ENCODE measurements at regions not wholly inside any gene's neighbourhood (a gene's known extent, or its start where the extent isn't known, plus 50 kb on each side); places are given as distances from the start of the nearest gene placed in this dataset.
"Not testable (repeated sequence)": the region's sequence is repeated elsewhere in the genome, so short reads cannot be mapped to it uniquely, and the experiment has no call there.

GRCh38 chr1:188782220-188782841 lies 1695.3 kb downstream of the BRINP3 start:
- Mint-ChIP-seq H3K27ac (no peak overlapping the region), H3K36me3 (ENCODE audit: low read depth) (no peaks in the 10 kb centered on the region), H3K4me3 (no peak overlapping the region), H3K9me3 (no peaks in the 10 kb centered on the region), H3K27me3 (ENCODE audit: low read depth) (no peaks in the 10 kb centered on the region), H3K4me1 (ENCODE audit: low read depth) (no peaks in the 10 kb centered on the region)

GRCh38 chr1:188794969-188795368 lies 1682.7 kb downstream of the BRINP3 start:
- peaks cover 16% of the 10 kb centered on the region for H3K9me3 Mint-ChIP-seq
- H3K36me3 Mint-ChIP-seq (ENCODE audit: low read depth) = no peaks in the 10 kb centered on the region
- H3K4me1 Mint-ChIP-seq (ENCODE audit: low read depth) = no peaks in the 10 kb centered on the region
- no peaks in the 10 kb centered on the region for H3K27me3 Mint-ChIP-seq (ENCODE audit: low read depth)
- no peak overlapping the region for H3K27ac Mint-ChIP-seq
- no peak overlapping the region for H3K4me3 Mint-ChIP-seq

GRCh38 chr1:188812153-188812552 lies 1665.5 kb downstream of the BRINP3 start:
- not testable (repeated sequence) for H3K4me3 Mint-ChIP-seq; H3K27me3 Mint-ChIP-seq (ENCODE audit: low read depth); H3K36me3 Mint-ChIP-seq (ENCODE audit: low read depth); H3K4me1 Mint-ChIP-seq (ENCODE audit: low read depth); H3K27ac Mint-ChIP-seq
- peaks cover 19% of the 10 kb centered on the region for H3K9me3 Mint-ChIP-seq

DNA sequence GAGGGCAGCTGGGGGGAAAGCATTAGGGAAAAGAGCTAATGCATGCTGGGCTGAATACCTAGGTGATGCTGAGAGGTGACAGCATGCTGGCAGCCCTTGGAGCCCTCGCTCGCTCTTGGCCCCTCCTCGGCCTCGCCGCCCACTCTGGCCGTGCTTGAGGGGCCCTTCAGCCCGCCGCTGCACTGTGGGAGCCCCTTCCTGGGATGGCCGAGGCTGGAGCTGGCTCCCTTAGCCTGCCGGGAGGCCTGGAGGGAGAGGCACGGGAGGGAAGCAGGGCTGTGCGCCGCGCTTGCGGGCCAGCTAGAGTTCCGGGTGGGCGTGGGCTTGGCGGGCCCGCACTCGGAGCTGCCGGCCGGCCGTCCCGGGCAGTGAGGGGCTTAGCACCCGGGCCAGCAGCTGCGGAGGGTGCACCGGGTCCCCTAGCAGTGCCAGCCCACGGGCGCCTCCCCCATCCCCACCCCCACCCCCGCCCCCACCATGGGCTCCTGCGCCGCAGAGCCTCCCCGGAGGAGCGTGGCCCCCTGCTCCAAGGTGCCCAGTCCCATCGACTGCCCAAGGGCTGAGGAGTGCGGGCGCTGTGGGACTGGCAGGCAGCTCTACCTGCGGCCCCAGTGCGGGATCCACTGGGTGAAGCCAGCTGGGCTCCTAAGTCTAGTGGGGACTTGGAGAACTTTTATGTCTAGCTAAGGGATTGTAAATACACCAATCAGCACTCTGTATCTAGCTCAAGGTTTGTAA lies 1664.7 kb downstream of the BRINP3 start:
- H3K27me3 Mint-ChIP-seq (ENCODE audit: low read depth); H3K36me3 Mint-ChIP-seq (ENCODE audit: low read depth); H3K4me1 Mint-ChIP-seq (ENCODE audit: low read depth); H3K27ac Mint-ChIP-seq; H3K4me3 Mint-ChIP-seq: not testable (repeated sequence)
- H3K9me3 Mint-ChIP-seq = peaks cover 19% of the 10 kb centered on the region

GRCh38 chr1:188817814-188818213 lies 1659.8 kb downstream of the BRINP3 start:
- no peaks in the 10 kb centered on the region for H3K27me3 Mint-ChIP-seq (ENCODE audit: low read depth)
- H3K36me3 Mint-ChIP-seq (ENCODE audit: low read depth) = no peaks in the 10 kb centered on the region
- H3K4me1 Mint-ChIP-seq (ENCODE audit: low read depth) = no peaks in the 10 kb centered on the region
- H3K9me3 Mint-ChIP-seq = peaks cover 7% of the 10 kb centered on the region
- H3K4me3 Mint-ChIP-seq = no peak overlapping the region
- H3K27ac Mint-ChIP-seq = no peak overlapping the region

DNA sequence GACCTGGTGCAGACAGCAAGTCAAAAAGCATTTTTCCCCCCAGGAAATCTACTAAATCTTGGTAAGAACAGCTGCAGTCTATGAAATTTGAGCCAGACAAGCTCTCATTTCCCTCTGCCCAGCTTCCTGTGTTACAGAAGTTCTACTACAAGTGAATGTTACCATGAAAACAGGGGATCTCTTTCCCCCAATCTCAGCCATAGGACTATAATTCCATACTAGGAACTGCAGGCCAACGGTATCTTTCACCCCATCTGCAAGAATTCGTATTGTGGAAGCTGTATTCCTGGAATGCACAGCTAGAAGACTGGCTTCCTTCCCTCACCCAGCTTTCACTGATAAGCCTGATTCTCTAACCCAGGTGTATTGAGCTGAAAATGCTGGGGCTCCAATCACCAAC lies 1655.4 kb downstream of the BRINP3 start:
- H3K36me3 Mint-ChIP-seq (ENCODE audit: low read depth) = no peaks in the 10 kb centered on the region
- H3K4me1 Mint-ChIP-seq (ENCODE audit: low read depth) = no peaks in the 10 kb centered on the region
- H3K9me3 Mint-ChIP-seq = no peaks in the 10 kb centered on the region

GRCh38 chr1:188825471-188825870 lies 1652.2 kb downstream of the BRINP3 start:
- H3K4me3 Mint-ChIP-seq = no peak overlapping the region
- H3K27ac Mint-ChIP-seq = no peak overlapping the region
- no peaks in the 10 kb centered on the region for H3K27me3 Mint-ChIP-seq (ENCODE audit: low read depth)
- H3K4me1 Mint-ChIP-seq (ENCODE audit: low read depth) = no peaks in the 10 kb centered on the region
- H3K36me3 Mint-ChIP-seq (ENCODE audit: low read depth) = no peaks in the 10 kb centered on the region
- no peaks in the 10 kb centered on the region for H3K9me3 Mint-ChIP-seq

More for the DNA sequence above, 1655.4 kb downstream of the BRINP3 start:
- Mint-ChIP-seq H3K27ac (no peak overlapping the region), H3K27me3 (ENCODE audit: low read depth) (no peaks in the 10 kb centered on the region), H3K4me3 (no peak overlapping the region)

DNA sequence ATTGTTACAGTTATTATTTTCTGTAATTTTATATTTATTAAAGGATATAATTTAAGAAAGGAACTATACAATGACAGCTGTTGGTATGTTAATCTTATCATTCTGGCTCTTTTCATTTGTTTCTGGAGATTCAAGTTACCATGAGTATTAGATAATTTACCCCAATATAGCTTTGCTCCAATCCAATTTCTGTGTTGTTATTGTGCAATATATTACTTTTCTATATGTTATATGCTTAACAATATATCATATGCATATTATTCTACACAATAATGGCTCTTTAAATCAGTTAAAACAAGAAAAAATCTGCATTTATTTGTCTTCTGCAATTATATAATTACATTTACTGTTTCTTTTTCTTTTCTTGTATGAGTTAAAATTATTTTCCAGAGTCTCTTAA lies 1650.9 kb downstream of the BRINP3 start:
- Mint-ChIP-seq H3K4me3 (no peak overlapping the region), H3K27me3 (ENCODE audit: low read depth) (no peaks in the 10 kb centered on the region), H3K36me3 (ENCODE audit: low read depth) (no peaks in the 10 kb centered on the region), H3K27ac (no peak overlapping the region), H3K4me1 (ENCODE audit: low read depth) (no peaks in the 10 kb centered on the region), H3K9me3 (no peaks in the 10 kb centered on the region)

DNA sequence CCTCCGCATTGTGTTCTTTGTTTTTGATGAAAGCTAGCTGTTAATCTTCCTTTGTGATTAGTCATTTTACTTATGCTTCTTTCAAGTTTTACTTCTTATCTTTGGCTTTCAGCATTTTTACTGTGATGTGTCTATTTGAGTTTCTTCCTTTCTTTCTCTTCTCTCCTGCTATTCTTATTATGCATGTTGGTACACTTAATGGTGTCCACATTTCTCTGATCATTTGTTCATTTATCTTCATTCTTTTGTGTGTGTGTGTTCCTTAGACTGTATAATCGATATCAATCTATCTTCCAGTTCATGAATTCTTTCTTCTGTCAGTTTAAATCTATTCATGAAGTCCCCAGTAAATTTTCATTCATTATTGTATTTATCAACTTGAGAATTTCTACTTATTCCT lies 1650.3 kb downstream of the BRINP3 start:
- H3K27me3 Mint-ChIP-seq (ENCODE audit: low read depth) = no peaks in the 10 kb centered on the region
- H3K9me3 Mint-ChIP-seq = no peaks in the 10 kb centered on the region
- H3K4me1 Mint-ChIP-seq (ENCODE audit: low read depth) = no peaks in the 10 kb centered on the region
- H3K4me3 Mint-ChIP-seq = no peak overlapping the region
- no peaks in the 10 kb centered on the region for H3K36me3 Mint-ChIP-seq (ENCODE audit: low read depth)
- H3K27ac Mint-ChIP-seq = no peak overlapping the region

DNA sequence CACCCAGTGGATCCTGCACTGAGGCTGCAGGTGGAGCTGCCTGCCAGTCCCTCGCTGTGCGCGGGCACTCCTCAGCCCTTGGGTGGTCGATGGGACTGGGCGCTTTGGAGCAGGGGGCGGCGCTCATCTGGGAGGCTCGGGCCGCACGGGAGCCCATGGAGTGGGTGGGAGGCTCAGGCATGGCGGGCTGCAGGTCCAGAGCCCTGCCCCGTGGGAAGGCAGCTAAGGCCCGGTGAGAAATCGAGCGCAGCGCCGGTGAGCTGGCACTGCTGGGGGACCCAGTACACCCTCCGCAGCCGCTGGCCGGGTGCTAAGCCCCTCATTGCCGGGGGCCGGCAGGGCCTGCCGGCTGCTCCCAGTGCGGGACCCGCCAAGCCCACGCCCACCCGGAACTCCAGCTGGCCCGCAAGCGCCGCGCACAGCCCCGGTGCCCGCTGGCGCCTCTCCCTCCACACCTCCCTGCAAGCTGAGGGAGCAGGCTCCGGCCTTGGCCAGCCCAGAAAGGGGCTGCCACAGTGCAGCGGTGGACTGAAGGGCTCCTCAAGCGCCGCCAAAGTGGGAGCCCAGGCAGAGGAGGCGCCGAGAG lies 1636.5 kb downstream of the BRINP3 start:
- peaks cover 12% of the 10 kb centered on the region for H3K9me3 Mint-ChIP-seq
- H3K36me3 Mint-ChIP-seq (ENCODE audit: low read depth); H3K4me3 Mint-ChIP-seq; H3K27ac Mint-ChIP-seq; H3K4me1 Mint-ChIP-seq (ENCODE audit: low read depth); H3K27me3 Mint-ChIP-seq (ENCODE audit: low read depth): not testable (repeated sequence)

DNA sequence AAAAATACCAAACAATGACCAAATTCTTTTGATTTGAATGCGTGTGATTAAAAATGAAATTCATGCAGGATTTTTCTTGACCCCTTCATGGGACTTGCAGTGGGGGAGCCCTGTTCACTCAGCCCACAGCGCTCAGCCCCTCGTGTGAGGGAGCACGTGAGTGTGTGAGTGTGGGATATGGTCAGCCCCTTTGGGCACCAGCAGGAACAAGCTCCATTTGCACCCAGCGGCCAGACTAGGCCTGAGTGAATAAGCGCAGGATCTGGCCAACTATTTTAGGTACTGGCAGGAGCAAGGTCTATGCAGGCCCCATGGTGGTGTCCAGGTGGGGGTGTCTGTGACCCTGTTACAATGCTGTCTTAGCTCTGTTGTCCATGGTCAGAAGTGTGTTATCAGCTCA lies 1631.2 kb downstream of the BRINP3 start:
- H3K27ac Mint-ChIP-seq = no peak overlapping the region
- H3K27me3 Mint-ChIP-seq (ENCODE audit: low read depth) = no peaks in the 10 kb centered on the region
- no peaks in the 10 kb centered on the region for H3K36me3 Mint-ChIP-seq (ENCODE audit: low read depth)
- no peak overlapping the region for H3K4me3 Mint-ChIP-seq
- no peaks in the 10 kb centered on the region for H3K4me1 Mint-ChIP-seq (ENCODE audit: low read depth)
- H3K9me3 Mint-ChIP-seq = peaks cover 6% of the 10 kb centered on the region

DNA sequence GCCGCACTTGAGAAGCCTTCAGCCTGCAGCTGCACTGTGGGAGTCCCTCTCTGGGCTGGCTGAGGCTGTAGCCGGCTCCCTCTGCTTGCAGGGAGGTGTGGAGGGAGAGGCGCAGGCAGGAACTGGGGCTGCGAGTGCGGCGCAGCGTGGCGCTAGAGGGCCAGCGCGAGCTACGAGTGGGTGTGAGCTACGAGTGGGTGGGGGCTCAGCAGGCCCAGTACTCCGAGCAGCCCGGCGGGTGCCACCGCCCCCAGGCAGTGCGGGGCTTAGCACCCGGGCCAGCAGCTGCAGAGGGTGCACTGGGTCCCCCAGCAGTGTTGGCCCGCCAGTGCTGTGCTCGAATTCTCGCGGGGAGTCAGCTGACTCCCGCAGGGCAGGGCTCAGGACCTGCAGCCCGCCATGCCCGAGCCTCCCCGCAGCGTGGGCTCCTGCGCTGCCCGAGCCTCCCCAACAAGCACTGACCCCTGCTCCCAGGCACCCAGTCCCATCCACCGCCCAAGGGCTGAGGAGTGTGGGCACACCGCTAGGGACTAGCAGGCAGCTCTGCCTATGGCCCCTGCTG lies 1620.1 kb downstream of the BRINP3 start:
- Mint-ChIP-seq H3K36me3 (ENCODE audit: low read depth) (no peaks in the 10 kb centered on the region), H3K27ac (no peak overlapping the region), H3K4me1 (ENCODE audit: low read depth) (no peaks in the 10 kb centered on the region), H3K9me3 (peaks cover 6% of the 10 kb centered on the region), H3K4me3 (no peak overlapping the region), H3K27me3 (ENCODE audit: low read depth) (no peaks in the 10 kb centered on the region)

DNA sequence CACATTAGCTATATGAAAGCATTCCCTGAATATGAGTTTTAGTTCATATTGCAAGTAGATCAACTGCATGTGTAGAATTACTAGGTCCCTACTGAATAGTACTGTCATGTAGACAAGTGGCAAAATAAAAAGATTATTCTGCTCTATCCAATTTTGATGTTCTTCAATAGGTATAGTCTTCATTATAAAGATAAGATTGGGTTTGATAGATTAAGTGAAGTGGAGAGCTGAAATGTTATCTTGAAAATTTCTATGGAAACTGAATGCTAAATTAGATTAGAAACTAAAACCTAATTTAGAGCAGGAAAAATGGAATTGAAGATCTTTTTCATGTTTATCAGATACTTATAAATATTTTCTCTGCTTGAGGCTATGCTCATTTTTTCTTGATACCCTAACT lies 1610.0 kb downstream of the BRINP3 start:
- H3K4me3 Mint-ChIP-seq = no peak overlapping the region
- H3K9me3 Mint-ChIP-seq = no peaks in the 10 kb centered on the region
- H3K27me3 Mint-ChIP-seq (ENCODE audit: low read depth) = no peaks in the 10 kb centered on the region

GRCh38 chr1:188871164-188871563 lies 1606.5 kb downstream of the BRINP3 start:
- H3K36me3 Mint-ChIP-seq (ENCODE audit: low read depth) = no peaks in the 10 kb centered on the region
- H3K27me3 Mint-ChIP-seq (ENCODE audit: low read depth) = no peaks in the 10 kb centered on the region
- no peaks in the 10 kb centered on the region for H3K9me3 Mint-ChIP-seq
- no peak overlapping the region for H3K27ac Mint-ChIP-seq
- H3K4me1 Mint-ChIP-seq (ENCODE audit: low read depth) = no peaks in the 10 kb centered on the region
- no peak overlapping the region for H3K4me3 Mint-ChIP-seq

More for the DNA sequence above, 1610.0 kb downstream of the BRINP3 start:
- Mint-ChIP-seq H3K4me1 (ENCODE audit: low read depth) (no peaks in the 10 kb centered on the region), H3K27ac (no peak overlapping the region), H3K36me3 (ENCODE audit: low read depth) (no peaks in the 10 kb centered on the region)

GRCh38 chr1:188872376-188872775 lies 1605.3 kb downstream of the BRINP3 start:
- H3K4me1 Mint-ChIP-seq (ENCODE audit: low read depth) = no peaks in the 10 kb centered on the region
- H3K4me3 Mint-ChIP-seq = no peak overlapping the region
- H3K27ac Mint-ChIP-seq = no peak overlapping the region
- H3K36me3 Mint-ChIP-seq (ENCODE audit: low read depth) = no peaks in the 10 kb centered on the region
- H3K27me3 Mint-ChIP-seq (ENCODE audit: low read depth) = no peaks in the 10 kb centered on the region
- peaks cover 3% of the 10 kb centered on the region for H3K9me3 Mint-ChIP-seq

Measured in T-helper 1 cell treated with Interleukin-12 subunit alpha and Interleukin-12 subunit beta and Interleukin-4 antibody, amounts not matched to agents 30 μg/mL and 1 μg/mL, for 36 hours (primary cell).